Fibroblast of lung (primary cell): ENCODE measurements at regions not wholly inside any gene's neighbourhood (a gene's known extent, or its start where the extent isn't known, plus 50 kb on each side); places are given as distances from the start of the nearest gene placed in this dataset.

ENCODE experiments used
- EZH2 ChIP-seq: IDR thresholded peaks from 2 replicates; pipeline ENCODE4 v1.5.1; 2012; ENCODE audit warnings: low read length, control low read depth, mild to moderate bottlenecking; ENCODE audit errors: missing control alignments
- TF ChIP-seq, protein P1 (sequence below), 2 donors: IDR thresholded peaks in 1 of 2; conservative IDR thresholded peaks in 1 of 2; 1 replicate in 1 of 2; 2 replicates in 1 of 2; pipeline ENCODE4 v1.5.1; 2011 to 2012; ENCODE audit warnings: low read length in 2 of 2, control low read depth in 1 of 2, inconsistent platforms in 1 of 2, low read depth in 1 of 2, mild to moderate bottlenecking in 1 of 2

DNA sequence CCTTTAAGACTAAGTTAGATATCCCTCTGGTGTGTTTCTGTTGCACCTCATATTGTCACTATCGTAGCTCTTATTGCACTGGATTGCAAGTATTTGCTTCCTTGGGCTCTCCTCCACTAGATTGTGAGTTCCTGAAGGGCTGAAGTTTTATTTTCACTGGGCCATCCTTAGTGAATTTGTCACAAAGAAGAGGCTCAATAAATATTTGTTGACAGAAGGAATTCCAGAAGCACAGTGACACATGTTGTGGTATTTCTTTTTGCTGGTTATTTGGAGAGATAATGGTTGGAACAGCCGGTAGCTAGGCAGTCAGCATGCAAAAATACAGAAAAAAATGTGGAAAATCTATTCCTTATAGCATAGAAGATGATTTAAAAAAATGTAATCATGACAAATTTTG lies 129.9 kb upstream of the ZRANB2 start:
- TF ChIP-seq, protein P1, sequence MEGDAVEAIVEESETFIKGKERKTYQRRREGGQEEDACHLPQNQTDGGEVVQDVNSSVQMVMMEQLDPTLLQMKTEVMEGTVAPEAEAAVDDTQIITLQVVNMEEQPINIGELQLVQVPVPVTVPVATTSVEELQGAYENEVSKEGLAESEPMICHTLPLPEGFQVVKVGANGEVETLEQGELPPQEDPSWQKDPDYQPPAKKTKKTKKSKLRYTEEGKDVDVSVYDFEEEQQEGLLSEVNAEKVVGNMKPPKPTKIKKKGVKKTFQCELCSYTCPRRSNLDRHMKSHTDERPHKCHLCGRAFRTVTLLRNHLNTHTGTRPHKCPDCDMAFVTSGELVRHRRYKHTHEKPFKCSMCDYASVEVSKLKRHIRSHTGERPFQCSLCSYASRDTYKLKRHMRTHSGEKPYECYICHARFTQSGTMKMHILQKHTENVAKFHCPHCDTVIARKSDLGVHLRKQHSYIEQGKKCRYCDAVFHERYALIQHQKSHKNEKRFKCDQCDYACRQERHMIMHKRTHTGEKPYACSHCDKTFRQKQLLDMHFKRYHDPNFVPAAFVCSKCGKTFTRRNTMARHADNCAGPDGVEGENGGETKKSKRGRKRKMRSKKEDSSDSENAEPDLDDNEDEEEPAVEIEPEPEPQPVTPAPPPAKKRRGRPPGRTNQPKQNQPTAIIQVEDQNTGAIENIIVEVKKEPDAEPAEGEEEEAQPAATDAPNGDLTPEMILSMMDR (conservative IDR thresholded peaks at IDR 0.05 in 1 of 2, IDR thresholded peaks at IDR 0.05 in 1 of 2; ENCODE audit: low read depth in 1 of 2, low read length in 2 of 2): no peak
- no peak for TF ChIP-seq EZH2
